HEK293 (cell line): ENCODE measurements at regions not wholly inside any gene's neighbourhood (a gene's known extent, or its start where the extent isn't known, plus 50 kb on each side); places are given as distances from the start of the nearest gene placed in this dataset.

Experiments used
- GLI4 ChIP-seq: fragments of 450-650 bp; formaldehyde crosslinking; IDR thresholded peaks from 2 replicates; pipeline ENCODE4 v1.5.1; 2016; ENCODE audit warnings: missing biosample characterization, missing genetic modification characterization
- KLF16 ChIP-seq: fragments of 450-650 bp; formaldehyde crosslinking; IDR thresholded peaks from 2 replicates; pipeline ENCODE4 v1.5.1; 2017; ENCODE audit warnings: missing biosample characterization, missing genetic modification characterization
- RBAK ChIP-seq: fragments of 450-650 bp; formaldehyde crosslinking; IDR thresholded peaks from 2 replicates; pipeline ENCODE4 v1.5.1; 2016; ENCODE audit warnings: missing biosample characterization, missing genetic modification characterization
- REPIN1 ChIP-seq: fragments of 450-650 bp; formaldehyde crosslinking; IDR thresholded peaks from 2 replicates; pipeline ENCODE4 v1.5.1; 2017; ENCODE audit warnings: missing biosample characterization, missing genetic modification characterization, low read depth
- REST ChIP-seq: fragments of 450-650 bp; formaldehyde crosslinking; IDR thresholded peaks from 2 replicates; pipeline ENCODE4 v1.5.1; 2016; ENCODE audit warnings: missing biosample characterization, missing genetic modification characterization
- YY1 ChIP-seq: fragments of 450-650 bp; formaldehyde crosslinking; IDR thresholded peaks from 2 replicates; pipeline ENCODE4 v1.5.1; 2018; ENCODE audit warnings: missing biosample characterization, missing genetic modification characterization
- ZBTB20 ChIP-seq: fragments of 450-650 bp; formaldehyde crosslinking; IDR thresholded peaks from 2 replicates; pipeline ENCODE4 v1.5.1; 2016; ENCODE audit warnings: missing biosample characterization, missing genetic modification characterization
- ZNF223 ChIP-seq: fragments of 450-650 bp; formaldehyde crosslinking; IDR thresholded peaks from 2 replicates; pipeline ENCODE4 v1.5.1; 2016; ENCODE audit warnings: missing biosample characterization, missing genetic modification characterization
- ZNF24 ChIP-seq: fragments of 450-650 bp; formaldehyde crosslinking; IDR thresholded peaks from 2 replicates; pipeline ENCODE4 v1.5.1; 2016; ENCODE audit warnings: missing biosample characterization, missing genetic modification characterization
- ZNF529 ChIP-seq: fragments of 450-650 bp; formaldehyde crosslinking; IDR thresholded peaks from 2 replicates; pipeline ENCODE4 v1.5.1; 2017; ENCODE audit warnings: missing genetic modification characterization, missing biosample characterization; ENCODE audit not compliant: insufficient replicate concordance
- ZNF558 ChIP-seq: fragments of 450-650 bp; formaldehyde crosslinking; IDR thresholded peaks from 2 replicates; pipeline ENCODE4 v1.5.1; 2016; ENCODE audit warnings: missing biosample characterization, missing genetic modification characterization
- ZNF670 ChIP-seq: fragments of 450-650 bp; formaldehyde crosslinking; IDR thresholded peaks from 2 replicates; pipeline ENCODE4 v1.5.1; 2016; ENCODE audit warnings: missing biosample characterization, missing genetic modification characterization, low read depth
- TF ChIP-seq, protein P1 (sequence below): fragments of 450-650 bp; formaldehyde crosslinking; IDR thresholded peaks from 2 replicates; pipeline ENCODE4 v1.5.1; 2016; ENCODE audit warnings: missing biosample characterization, missing genetic modification characterization
- TF ChIP-seq, protein P2 (sequence below): fragments of 450-650 bp; formaldehyde crosslinking; IDR thresholded peaks from 2 replicates; pipeline ENCODE4 v1.5.1; 2017; ENCODE audit warnings: missing biosample characterization, mild to moderate bottlenecking, missing genetic modification characterization, moderate library complexity

DNA sequence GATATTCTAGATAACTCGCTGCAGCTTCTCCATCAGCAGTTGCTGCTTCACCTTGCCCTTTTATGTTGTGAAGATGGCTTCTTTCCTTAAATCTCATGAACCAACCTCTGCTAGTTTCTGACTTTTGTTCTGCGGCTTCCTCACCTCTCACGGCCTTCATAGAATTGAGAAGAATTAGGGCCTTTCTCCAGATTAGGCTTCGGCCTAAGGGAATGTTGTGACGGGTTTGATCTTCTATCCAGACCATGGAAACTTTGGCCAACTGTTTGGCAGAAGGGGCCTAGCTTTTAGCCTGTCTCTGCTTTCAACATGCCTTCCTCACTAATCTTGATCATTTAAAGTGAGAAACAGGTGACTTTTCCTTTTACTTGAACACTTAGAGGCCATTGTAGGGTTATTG is 199.9 kb downstream of the CYP26B1 start:
- TF ChIP-seq REST (tag by site-specific recombination), result no peak
- no peak for TF ChIP-seq ZNF223 (tag by site-specific recombination)
- TF ChIP-seq KLF16 (tag by site-specific recombination), result no peak
- no peak for TF ChIP-seq YY1
- TF ChIP-seq, protein P1, sequence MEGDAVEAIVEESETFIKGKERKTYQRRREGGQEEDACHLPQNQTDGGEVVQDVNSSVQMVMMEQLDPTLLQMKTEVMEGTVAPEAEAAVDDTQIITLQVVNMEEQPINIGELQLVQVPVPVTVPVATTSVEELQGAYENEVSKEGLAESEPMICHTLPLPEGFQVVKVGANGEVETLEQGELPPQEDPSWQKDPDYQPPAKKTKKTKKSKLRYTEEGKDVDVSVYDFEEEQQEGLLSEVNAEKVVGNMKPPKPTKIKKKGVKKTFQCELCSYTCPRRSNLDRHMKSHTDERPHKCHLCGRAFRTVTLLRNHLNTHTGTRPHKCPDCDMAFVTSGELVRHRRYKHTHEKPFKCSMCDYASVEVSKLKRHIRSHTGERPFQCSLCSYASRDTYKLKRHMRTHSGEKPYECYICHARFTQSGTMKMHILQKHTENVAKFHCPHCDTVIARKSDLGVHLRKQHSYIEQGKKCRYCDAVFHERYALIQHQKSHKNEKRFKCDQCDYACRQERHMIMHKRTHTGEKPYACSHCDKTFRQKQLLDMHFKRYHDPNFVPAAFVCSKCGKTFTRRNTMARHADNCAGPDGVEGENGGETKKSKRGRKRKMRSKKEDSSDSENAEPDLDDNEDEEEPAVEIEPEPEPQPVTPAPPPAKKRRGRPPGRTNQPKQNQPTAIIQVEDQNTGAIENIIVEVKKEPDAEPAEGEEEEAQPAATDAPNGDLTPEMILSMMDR (tag by site-specific recombination), result no peak
- no peak for TF ChIP-seq ZNF558 (tag by site-specific recombination)
- no peak for TF ChIP-seq REPIN1 (tag by site-specific recombination)
- no peak for TF ChIP-seq RBAK (tag by site-specific recombination)
- no peak for TF ChIP-seq ZNF670
- TF ChIP-seq ZBTB20 (tag by site-specific recombination), result no peak
- TF ChIP-seq GLI4 (tag by site-specific recombination), result no peak
- TF ChIP-seq, protein P2, sequence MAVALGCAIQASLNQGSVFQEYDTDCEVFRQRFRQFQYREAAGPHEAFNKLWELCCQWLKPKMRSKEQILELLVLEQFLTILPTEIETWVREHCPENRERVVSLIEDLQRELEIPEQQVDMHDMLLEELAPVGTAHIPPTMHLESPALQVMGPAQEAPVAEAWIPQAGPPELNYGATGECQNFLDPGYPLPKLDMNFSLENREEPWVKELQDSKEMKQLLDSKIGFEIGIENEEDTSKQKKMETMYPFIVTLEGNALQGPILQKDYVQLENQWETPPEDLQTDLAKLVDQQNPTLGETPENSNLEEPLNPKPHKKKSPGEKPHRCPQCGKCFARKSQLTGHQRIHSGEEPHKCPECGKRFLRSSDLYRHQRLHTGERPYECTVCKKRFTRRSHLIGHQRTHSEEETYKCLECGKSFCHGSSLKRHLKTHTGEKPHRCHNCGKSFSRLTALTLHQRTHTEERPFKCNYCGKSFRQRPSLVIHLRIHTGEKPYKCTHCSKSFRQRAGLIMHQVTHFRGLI (tag by site-specific recombination), result no peak
- no peak for TF ChIP-seq ZNF529 (tag by site-specific recombination)
- no peak for TF ChIP-seq ZNF24 (tag by site-specific recombination)
